Epithelial cell of esophagus (primary cell): ENCODE measurements at regions not wholly inside any gene's neighbourhood (a gene's known extent, or its start where the extent isn't known, plus 50 kb on each side); places are given as distances from the start of the nearest gene placed in this dataset.

Experiments
- DNase-seq: peaks from one replicate; pipeline ENCODE4 v3.0.0; 2010; ENCODE audit warnings: low read depth
- H3K4me3 ChIP-seq: 2 replicates; pipeline ENCODE4 v1.5.1; 2011; ENCODE audit warnings: mild to moderate bottlenecking, low read length, control low read depth
- TF ChIP-seq, protein P1 (sequence below): IDR thresholded peaks from 2 replicates; pipeline ENCODE4 v1.5.1; 2011; ENCODE audit warnings: low read depth, mild to moderate bottlenecking, low read length, control low read depth, inconsistent platforms; ENCODE audit not compliant: insufficient read depth; ENCODE audit errors: missing control alignments

DNA sequence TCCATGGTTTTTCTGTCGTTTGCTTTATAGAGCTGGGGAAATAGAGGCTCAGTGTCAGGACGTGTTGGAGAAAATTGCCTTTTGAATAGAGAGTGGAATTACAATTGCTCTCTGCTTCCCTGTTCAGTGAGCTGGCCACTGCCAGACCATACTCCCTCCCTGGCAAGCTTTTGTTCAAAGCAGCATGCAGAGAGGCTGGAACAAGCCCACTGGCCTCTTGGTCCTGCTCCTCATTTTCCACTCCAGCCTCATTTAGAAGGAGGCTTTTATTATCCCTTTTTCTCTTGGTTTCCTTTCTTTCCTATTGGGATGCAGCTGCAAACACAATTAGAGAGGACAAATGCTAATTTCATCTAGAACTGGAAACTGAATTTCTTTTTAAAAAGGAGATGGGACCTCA, 302.2 kb upstream of the PODXL start:
- DNase-seq = no peak
- no peak overlapping the region for H3K4me3 ChIP-seq
- TF ChIP-seq, protein P1, sequence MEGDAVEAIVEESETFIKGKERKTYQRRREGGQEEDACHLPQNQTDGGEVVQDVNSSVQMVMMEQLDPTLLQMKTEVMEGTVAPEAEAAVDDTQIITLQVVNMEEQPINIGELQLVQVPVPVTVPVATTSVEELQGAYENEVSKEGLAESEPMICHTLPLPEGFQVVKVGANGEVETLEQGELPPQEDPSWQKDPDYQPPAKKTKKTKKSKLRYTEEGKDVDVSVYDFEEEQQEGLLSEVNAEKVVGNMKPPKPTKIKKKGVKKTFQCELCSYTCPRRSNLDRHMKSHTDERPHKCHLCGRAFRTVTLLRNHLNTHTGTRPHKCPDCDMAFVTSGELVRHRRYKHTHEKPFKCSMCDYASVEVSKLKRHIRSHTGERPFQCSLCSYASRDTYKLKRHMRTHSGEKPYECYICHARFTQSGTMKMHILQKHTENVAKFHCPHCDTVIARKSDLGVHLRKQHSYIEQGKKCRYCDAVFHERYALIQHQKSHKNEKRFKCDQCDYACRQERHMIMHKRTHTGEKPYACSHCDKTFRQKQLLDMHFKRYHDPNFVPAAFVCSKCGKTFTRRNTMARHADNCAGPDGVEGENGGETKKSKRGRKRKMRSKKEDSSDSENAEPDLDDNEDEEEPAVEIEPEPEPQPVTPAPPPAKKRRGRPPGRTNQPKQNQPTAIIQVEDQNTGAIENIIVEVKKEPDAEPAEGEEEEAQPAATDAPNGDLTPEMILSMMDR = no peak

DNA sequence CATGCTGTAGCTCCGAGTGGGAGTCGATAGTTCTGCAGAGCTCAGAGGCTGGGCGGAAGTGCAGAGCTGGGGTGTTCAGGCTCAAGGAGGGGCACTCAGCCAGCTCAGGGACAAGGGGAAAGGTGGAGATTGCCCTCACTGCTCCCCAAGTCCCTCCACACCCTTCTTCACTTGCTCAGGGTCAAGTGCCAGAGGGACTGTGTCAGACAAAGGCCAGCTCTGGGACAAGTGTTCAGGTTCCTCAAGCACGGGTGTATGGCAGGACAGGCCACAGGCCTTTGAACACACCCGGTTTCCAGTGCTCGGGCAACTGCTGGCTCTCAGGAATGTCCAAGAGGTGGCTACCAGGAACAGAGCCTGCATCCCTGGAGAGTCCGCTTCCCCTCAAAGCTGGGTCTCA, 293.0 kb upstream of the PODXL start:
- no peak for DNase-seq
- TF ChIP-seq, protein P1 = no peak
- H3K4me3 ChIP-seq = no peak overlapping the region

DNA sequence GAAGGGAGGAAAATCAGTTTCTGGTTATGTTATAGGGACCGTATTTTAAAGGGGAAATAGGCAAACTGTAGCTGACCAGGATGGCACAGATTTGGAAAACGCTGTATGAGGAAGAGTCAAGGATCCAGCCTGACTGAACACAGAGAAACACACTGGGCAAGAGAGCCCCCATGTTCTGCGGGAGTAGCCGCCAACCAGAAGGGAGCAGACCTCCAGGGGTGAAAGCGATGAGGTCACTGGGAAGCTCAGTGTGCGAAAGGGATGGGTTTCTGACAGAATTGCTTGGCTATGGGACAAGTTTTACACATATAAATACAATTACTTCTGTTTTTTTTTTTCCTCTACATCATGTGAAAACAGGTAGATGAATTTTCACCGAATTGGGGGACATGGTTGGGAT, 291.6 kb upstream of the PODXL start:
- no peak for DNase-seq
- no peak overlapping the region for H3K4me3 ChIP-seq
- TF ChIP-seq, protein P1 = no peak

DNA sequence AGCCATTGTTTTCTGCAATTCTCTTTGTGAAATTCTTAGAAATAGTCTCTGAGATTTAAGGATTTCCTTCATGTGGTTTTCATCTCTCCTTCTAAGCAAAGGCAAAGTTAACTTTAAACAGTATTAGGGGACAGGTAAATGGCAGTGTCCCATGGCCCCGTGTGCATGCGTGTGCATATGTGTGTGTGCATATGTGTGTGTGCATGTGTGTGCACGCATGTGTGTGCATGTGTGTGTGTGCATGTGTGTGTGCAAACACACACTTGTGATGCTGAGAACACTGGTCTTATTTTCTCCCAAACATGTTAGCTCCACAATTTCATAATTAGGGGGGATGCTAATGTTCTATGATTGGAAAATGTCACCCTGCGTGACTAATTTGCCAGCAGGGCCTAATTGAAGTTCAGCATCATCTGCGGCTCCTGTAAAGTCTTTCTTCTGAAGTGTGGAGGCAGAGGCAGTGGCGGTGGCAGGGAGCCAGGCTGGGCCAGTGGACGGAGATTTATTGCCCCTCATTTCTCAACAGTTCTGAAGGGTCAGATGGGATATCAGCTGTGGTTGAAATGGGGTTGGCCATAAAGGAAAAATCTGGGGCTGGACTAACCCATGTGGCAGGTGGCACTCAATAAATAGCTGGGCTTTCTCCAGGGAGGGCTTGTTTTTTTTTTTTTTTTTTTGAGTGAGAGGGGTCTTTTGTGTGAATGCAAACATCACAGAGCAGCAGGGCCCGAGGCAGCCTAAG, 289.3 kb upstream of the PODXL start:
- no peak for DNase-seq
- no peak overlapping the region for H3K4me3 ChIP-seq
- TF ChIP-seq, protein P1 = no peak

DNA sequence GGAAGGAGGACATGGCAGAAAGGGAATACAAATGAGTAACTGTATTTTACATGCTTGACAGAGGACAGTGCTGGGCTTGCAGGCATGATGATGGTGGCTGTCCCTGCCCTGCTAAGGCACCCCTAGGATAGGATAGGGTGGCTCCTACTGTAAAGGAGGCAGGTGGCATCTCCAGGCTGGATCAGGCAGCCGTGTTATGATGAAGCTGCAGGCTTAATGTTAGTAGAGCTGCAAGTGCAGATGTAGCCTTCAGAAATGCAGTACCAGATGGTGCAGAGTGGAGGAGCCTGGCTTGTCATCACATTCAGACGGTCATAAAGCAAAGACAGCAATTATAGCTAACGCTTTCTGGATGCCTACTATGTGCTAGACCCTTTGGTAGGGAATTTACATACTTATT, 287.9 kb upstream of the PODXL start:
- TF ChIP-seq, protein P1 = no peak
- H3K4me3 ChIP-seq = no peak overlapping the region

DNA sequence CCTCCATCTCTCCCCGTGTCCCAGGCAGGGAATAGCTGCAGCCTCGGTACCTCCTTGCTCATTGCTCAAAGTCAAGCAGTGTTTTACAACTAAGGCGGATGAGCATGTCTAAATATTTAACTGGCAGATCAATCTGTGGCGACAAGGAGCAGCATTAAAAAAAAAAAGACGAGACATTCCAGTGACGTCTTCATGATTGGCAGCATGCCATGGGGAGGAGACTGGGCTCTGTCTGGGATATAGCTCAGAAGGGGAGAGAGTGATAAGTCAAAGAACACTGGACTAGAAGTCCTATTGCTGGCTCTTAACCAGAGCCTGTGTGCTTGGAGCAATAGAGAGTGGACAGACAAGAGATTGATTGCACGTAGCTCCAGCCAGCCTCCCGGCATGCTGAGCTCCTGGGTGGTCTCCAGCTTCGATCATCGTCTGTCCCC, 287.5 kb upstream of the PODXL start:
- TF ChIP-seq, protein P1 = no peak
- no peak overlapping the region for H3K4me3 ChIP-seq
- DNase-seq = no peak

More for the DNA sequence above, 287.9 kb upstream of the PODXL start:
- DNase-seq = no peak
